A204.1 (cell line): ENCODE measurements at regions not wholly inside any gene's neighbourhood (a gene's known extent, or its start where the extent isn't known, plus 50 kb on each side); places are given as distances from the start of the nearest gene placed in this dataset.

Experiments used
- FAIRE-seq: peaks from 2 replicates; lab custom pipeline; 2012; peaks lifted over from hg19 to GRCh38; lab: Jason Lieb, UNC

- no peak for FAIRE-seq
These were observed 54.9 kb downstream of the NKX2-1 start for GRCh38 chr14:36465178-36465577.

GRCh38 chr14:36462890-36463289, 57.1 kb downstream of the NKX2-1 start:
- FAIRE-seq = no peak

DNA sequence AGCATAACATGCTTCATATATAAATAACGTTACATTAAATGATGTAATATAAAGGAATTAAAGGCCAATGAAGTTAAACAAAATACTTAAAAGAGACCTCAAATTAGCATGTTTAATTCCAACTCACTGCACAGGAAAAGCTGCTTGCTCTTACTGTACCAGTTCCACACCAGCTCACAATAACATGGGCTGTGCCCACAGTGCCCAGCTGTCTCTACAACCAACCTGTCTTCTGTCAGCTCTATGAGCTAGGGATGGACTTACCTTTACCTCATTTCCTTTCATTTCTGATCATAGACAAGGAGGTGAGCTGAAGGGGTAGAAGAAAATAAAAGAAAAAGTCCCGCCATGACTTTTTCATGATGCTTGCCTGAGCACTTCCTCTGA, 64.8 kb downstream of the NKX2-1 start:
- no peak for FAIRE-seq

DNA sequence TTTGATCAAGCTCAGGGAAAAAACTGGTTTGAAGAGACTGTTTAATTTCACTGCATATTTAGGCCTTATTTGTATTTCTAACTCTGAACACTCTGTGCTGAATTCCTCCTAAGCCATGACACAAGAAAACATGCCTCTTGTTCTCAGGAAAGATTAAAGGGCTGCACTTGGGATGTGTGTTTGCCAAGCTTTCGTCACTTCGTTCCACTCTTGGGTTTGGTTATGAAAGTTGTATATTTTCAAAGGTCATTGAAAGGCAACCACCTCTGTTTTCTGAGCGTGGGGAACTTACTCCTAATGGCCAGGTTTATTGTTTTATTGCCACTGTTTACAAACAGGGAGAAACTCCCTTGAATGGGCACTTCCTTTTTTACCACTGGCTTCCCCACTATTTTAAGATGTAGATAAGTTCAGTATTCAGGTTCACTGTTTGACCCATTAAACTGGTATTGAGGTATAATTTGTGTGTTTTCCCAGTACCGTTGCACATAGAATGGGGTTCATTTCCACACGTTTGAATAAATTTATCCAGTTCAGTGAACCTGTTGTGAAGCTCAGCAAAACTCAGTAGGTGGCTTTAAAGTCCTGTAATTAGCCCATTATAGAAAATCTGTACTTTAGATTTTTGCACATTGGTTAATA, 65.3 kb downstream of the NKX2-1 start:
- no peak for FAIRE-seq

GRCh38 chr14:36452860-36453259, 67.2 kb downstream of the NKX2-1 start:
- no peak for FAIRE-seq

DNA sequence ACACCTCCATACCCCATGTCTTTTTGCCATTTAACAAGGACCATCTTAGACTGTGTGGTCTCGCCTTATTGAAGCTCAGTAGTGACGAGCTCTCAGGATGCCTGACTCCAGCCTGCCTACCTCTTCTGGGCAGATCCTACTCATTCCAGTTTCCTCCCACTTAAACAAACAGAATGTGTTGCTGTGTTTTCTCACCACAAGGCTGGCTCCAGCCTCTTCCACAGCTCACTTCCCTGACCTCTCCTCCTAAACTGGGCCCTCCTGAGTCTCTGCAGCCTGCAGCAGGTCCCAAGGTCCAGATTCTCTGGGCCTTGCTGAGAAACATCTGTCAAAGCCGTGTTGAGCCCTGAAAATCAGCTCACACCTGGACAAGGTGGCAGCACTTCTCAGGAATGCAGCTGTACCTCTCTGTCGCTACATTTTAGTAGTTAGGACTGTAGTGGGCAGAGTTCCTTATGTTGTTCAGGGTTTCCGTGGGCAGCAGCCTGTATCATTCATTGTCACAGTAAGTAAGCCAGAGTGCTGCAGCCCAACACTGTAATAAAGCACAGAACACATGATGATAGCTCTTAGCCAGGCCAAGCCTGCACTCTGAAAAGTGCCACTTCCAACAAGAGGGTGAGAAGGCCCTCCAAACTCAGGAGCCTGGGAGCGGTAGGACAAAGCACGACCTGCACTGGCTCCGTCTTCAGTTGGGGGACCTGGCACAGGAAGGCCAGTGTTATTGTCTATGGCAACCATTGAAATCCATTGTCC, 68.5 kb downstream of the NKX2-1 start:
- FAIRE-seq = no peak

DNA sequence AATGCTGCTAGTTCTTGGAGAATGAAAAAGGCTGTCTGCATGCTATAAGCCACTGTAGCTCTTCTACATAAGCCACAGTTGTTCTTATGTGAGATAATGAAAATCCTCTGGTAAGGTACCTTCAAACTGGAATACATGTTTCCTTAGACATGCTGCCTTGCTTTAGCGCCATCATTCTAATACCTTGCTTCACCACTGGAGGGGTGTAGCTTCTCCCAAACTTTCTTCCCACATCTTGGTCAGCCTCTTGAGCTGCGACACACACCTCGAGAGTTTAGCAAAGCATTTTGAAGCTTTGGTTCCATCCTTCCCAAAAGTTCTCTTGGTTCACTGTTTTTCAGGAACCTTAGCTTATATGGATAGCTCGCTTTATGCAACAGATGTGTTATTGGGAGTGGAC, 69.5 kb downstream of the NKX2-1 start:
- no peak for FAIRE-seq

GRCh38 chr14:36449903-36450302, 70.1 kb downstream of the NKX2-1 start:
- FAIRE-seq = no peak

DNA sequence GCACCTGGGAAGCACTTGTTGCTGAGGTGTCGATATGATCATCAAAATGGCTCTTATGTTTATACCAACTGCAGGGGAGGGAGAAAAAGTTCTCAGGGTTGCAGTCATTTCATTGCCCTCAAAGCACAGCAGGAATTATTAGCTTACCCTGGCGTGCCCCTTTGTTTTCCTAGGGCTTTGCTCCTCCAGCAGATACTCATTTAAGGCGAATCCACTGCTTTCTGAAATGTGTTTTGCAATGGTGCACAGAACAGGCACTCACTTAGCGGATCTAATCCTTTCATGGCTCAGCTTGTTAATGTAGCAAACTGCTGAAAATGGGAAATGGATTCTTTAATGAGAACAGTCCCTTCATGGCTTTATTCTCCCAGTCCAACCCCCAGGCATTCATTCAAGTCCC, 76.7 kb downstream of the NKX2-1 start:
- FAIRE-seq = no peak

- no peak for FAIRE-seq
These were observed 77.2 kb downstream of the NKX2-1 start for GRCh38 chr14:36442824-36443241.

DNA sequence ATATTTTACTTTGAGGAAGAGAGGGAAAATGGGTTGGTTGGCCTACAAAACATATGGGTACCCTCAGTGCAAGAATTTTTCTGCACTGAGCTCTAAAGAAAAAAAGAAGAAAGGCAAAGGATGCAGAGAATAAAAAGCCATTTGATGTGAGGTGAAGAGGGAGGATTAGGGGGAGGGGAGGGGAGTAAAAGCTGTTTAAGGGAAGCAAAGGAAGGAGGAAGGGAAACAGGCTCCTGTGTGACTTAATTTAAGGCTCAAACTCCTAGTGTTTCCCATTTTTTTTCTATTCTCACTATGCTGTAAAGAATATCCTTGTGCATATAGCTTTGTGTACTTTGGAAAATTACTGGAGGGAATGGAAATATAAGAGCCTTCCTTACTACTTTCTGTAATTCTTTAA, 78.7 kb downstream of the NKX2-1 start:
- no peak for FAIRE-seq

GRCh38 chr14:36439766-36440165, 80.3 kb downstream of the NKX2-1 start:
- FAIRE-seq = no peak

GRCh38 chr14:36438883-36439282, 81.1 kb downstream of the NKX2-1 start:
- FAIRE-seq = no peak

DNA sequence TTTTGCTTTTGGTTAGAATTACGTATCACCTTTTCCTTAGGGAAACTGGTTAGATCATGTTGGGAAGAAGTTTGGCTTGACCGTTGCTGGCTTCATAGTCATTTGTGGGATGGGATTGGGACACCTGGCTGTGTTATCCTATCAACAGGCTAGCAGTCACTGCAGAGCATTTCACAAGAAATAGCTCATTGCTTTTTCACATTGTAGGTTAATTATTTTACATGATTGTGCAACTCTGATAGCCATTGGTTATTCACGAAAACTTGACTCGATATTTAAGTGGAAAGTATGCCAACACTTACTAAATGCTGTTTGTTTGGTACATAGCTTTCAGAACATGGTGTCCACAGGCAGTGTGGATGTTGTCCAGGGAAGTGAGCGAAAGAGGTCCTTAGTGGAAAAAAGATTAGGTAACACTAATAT, 89.4 kb downstream of the NKX2-1 start:
- no peak for FAIRE-seq

DNA sequence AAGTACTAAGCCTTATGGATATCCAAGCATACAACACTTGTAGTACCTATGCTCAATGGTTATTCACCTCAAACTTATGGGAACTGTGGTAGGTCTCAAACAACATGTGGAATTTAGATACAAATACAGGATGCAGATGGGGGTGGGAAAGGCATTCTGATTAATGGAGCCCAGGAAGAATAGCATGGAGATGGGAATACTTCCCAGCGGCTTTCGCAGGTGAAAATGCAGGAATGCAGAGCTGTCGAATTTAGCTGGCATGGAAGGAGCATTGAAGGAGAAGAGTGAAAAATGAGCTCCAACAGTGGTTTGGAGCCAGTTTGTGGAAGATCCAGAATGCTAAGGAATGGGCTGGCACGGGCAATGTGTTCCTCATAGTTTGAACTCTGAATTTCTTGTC, 89.9 kb downstream of the NKX2-1 start:
- FAIRE-seq = no peak

DNA sequence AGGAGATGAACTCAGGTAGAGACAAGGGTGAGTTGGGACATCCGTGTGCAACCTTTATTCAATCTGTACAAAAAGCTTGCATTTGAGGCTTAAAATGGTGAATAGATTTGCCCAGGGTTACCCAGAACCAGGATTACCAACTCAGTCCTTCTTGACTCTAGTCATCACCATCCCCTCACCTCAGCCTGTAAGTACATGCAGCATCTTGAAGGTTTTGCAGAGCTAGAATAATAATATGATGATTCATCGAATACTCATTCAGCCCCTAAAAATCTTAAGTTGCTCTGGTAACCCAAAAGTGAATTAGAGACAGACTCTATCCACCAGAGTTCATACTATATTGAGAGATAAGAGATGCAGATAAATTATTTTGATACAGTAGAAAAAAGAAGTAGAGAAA, 90.3 kb downstream of the NKX2-1 start:
- no peak for FAIRE-seq

DNA sequence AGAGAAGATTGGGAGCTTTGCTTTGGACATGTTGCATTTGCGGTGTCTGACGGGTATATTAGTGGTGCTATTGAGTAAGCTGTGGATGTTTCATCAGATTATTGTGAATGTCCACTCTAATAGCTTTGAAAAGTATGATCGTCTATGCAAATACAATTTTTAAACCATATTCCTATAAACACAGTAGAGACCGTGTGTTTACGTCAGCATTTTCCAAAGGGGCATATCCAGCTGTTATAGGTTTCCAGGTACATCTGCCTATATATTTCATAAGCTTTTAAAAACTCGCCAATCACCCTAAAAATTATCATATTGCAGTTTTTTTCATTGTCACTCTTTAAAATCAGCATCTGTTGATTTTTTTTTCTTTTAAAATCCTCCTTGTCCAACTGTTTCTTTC, 91.7 kb downstream of the NKX2-1 start:
- no peak for FAIRE-seq

GRCh38 chr14:36426836-36427235, 93.2 kb downstream of the NKX2-1 start:
- FAIRE-seq = no peak

GRCh38 chr14:36426113-36426512, 93.9 kb downstream of the NKX2-1 start:
- no peak for FAIRE-seq

DNA sequence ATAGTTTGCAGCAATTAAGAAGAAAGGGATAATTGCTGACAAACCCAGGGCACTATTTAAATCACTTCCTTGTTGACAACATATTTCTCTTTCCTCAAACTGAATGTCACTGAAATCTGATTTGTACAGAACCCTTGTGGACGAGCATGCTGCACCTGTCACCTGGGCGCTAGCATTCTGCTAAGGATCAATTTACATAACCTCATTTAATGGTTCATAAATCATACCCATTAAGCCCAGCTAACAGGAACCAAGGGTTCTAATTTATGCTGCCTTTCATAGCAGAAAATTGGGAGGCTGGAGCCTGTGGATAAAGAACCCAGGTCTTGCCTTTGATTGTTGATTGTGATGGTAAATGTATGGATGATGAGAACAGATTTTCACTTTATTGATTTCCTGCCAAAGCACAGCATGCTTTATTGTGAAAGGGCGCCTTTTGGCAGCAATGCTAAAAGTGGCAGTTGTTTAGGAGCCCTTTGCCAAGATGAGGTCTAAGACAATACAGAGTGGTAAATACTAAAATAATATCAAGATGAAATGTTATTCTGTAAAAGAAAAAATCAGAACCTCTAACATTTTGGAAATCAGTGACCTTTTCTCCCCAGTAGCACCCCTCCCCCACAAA, 95.4 kb downstream of the NKX2-1 start:
- FAIRE-seq = no peak

GRCh38 chr14:36423430-36423829, 96.6 kb downstream of the NKX2-1 start:
- FAIRE-seq = no peak

- FAIRE-seq = no peak
These were observed 99.8 kb upstream of the MBIP start for GRCh38 chr14:36420149-36420687.

GRCh38 chr14:36418937-36419336, 98.5 kb upstream of the MBIP start:
- FAIRE-seq = no peak
